GM21619 (cell line): ENCODE measurements at regions not wholly inside any gene's neighbourhood (a gene's known extent, or its start where the extent isn't known, plus 50 kb on each side); places are given as distances from the start of the nearest gene placed in this dataset.

Experiments used
- ATAC-seq: cut with Tn5 transposase; IDR thresholded peaks from one replicate; pipeline ENCODE4 v1.9.1; 2021; ENCODE audit not compliant: unreplicated experiment

GRCh38 chr20:60211618-60212463 is 253.6 kb downstream of the CDH26 start:
- no peak for ATAC-seq

GRCh38 chr20:60212695-60213094 is 254.5 kb downstream of the CDH26 start:
- no peak for ATAC-seq

- ATAC-seq, result no peak
Measured at GRCh38 chr20:60213126-60213893, 255.1 kb downstream of the CDH26 start.

GRCh38 chr20:60214901-60215815 is 256.9 kb downstream of the CDH26 start:
- ATAC-seq, result no peak

- ATAC-seq, result no peak
Measured at GRCh38 chr20:60215816-60216730, 257.9 kb downstream of the CDH26 start.

GRCh38 chr20:60219231-60219630 is 261.0 kb downstream of the CDH26 start:
- ATAC-seq, result no peak

- ATAC-seq, result no peak
Measured at GRCh38 chr20:60219984-60220562, 261.9 kb downstream of the CDH26 start.

- ATAC-seq, result no peak
Measured at GRCh38 chr20:60220706-60221105, 262.5 kb downstream of the CDH26 start.

GRCh38 chr20:60221593-60221992 is 263.4 kb downstream of the CDH26 start:
- no peak for ATAC-seq

GRCh38 chr20:60222497-60222896 is 264.3 kb downstream of the CDH26 start:
- ATAC-seq, result no peak

- no peak for ATAC-seq
Measured at GRCh38 chr20:60223174-60223573, 265.0 kb downstream of the CDH26 start.

- ATAC-seq, result no peak
Measured at GRCh38 chr20:60224914-60225313, 266.7 kb downstream of the CDH26 start.

GRCh38 chr20:60228255-60228654 is 270.0 kb downstream of the CDH26 start:
- no peak for ATAC-seq

- ATAC-seq, result no peak
Measured at GRCh38 chr20:60232380-60232779, 274.2 kb downstream of the CDH26 start.

- no peak for ATAC-seq
Measured at GRCh38 chr20:60233018-60233630, 274.9 kb downstream of the CDH26 start.

GRCh38 chr20:60236613-60237012 is 278.4 kb downstream of the CDH26 start:
- no peak for ATAC-seq

GRCh38 chr20:60237981-60238380 is 279.8 kb downstream of the CDH26 start:
- ATAC-seq, result no peak

GRCh38 chr20:60238992-60239660 is 280.9 kb downstream of the CDH26 start:
- ATAC-seq, result no peak

GRCh38 chr20:60239956-60240355 is 281.7 kb downstream of the CDH26 start:
- ATAC-seq, result no peak
